Spleen (tissue), 11 donors: ENCODE measurements at regions not wholly inside any gene's neighbourhood (a gene's known extent, or its start where the extent isn't known, plus 50 kb on each side); places are given as distances from the start of the nearest gene placed in this dataset.

ENCODE experiments used
- DNase-seq: peaks from one replicate; pipeline ENCODE4 v3.0.0-alpha.2; 2020
- H3K27ac ChIP-seq, 8 donors: fragments of 200-600 bp; sonication (generic) in 7 of 8; 1 replicate in 4 of 8; 2 replicates in 4 of 8; pipeline versions ENCODE4 v1.5.0 to v1.8.0; 2016 to 2021; ENCODE audit warnings: inconsistent platforms in 4 of 8, mild to moderate bottlenecking in 4 of 8, moderate library complexity in 1 of 8
- H3K27me3 ChIP-seq, 7 donors: fragments of 200-600 bp; sonication (generic) in 6 of 7; replicated peaks in 1 of 7; 1 replicate in 4 of 7; 2 replicates in 3 of 7; pipeline versions ENCODE4 v1.5.0 to v1.8.0; 2016 to 2021; ENCODE audit warnings: inconsistent platforms in 3 of 7, mild to moderate bottlenecking in 1 of 7
- H3K36me3 ChIP-seq, 6 donors: fragments of 200-600 bp; sonication (generic) in 5 of 6; 1 replicate in 4 of 6; 2 replicates in 2 of 6; pipeline versions ENCODE4 v1.5.0 to v1.8.0; 2016 to 2021; ENCODE audit warnings: inconsistent platforms in 2 of 6
- H3K4me1 ChIP-seq, 6 donors: fragments of 200-600 bp; sonication (generic) in 5 of 6; 1 replicate in 3 of 6; 2 replicates in 3 of 6; pipeline versions ENCODE4 v1.5.0 to v1.8.0; 2016 to 2021; ENCODE audit warnings: inconsistent platforms in 3 of 6
- H3K4me3 ChIP-seq, 8 donors: fragments of 200-600 bp; sonication (generic) in 7 of 8; 1 replicate in 4 of 8; 2 replicates in 4 of 8; pipeline versions ENCODE4 v1.5.0 to v1.8.0; 2016 to 2021; ENCODE audit warnings: inconsistent platforms in 4 of 8, mild to moderate bottlenecking in 4 of 8, moderate library complexity in 2 of 8
- H3K9me3 ChIP-seq, 8 donors: fragments of 200-600 bp; sonication (generic) in 7 of 8; 1 replicate in 4 of 8; 2 replicates in 4 of 8; pipeline versions ENCODE4 v1.5.0 to v1.8.0; 2016 to 2021; ENCODE audit warnings: inconsistent platforms in 4 of 8
- CTCF ChIP-seq, 11 experiments: fragments of 200-600 bp in 7 of 11; fragments of 450-650 bp in 4 of 11; sonication (generic) in 4 of 11; IDR thresholded peaks in 8 of 11; conservative IDR thresholded peaks in 3 of 11; 1 replicate in 7 of 11; 2 replicates in 4 of 11; pipeline versions ENCODE4 v1.4.0 to v1.8.0; 2016 to 2021; ENCODE audit warnings: antibody characterized with exemption in 11 of 11, inconsistent platforms in 4 of 11, mild to moderate bottlenecking in 1 of 11
- POLR2A ChIP-seq, 3 donors: fragments of 450-650 bp; IDR thresholded peaks; one replicate each; pipeline ENCODE4 v1.5.1; 2017; ENCODE audit warnings: antibody characterized with exemption in 3 of 3, mild to moderate bottlenecking in 1 of 3
- POLR2AphosphoS5 ChIP-seq, 3 donors: sonication (generic); formaldehyde crosslinking; IDR thresholded peaks; one replicate each; pipeline ENCODE4 v1.5.1; 2017; ENCODE audit warnings: antibody characterized with exemption in 3 of 3
- WGBS, 5 donors: extraction: QIAGEN DNeasy Blood & Tissue Kit in 3 of 5; methylation state at CpG; one replicate each; pipeline versions ENCODE4 v1.1.5 to v1.1.7; 2013 to 2018; 5-methylcytosine and 5-hydroxymethylcytosine counted together
- intact Hi-C: fragments of 100-400 bp; cut with DNase I; formaldehyde crosslinking; loops from one replicate; pipeline ENCODE4 v1.15.0; 2023; ENCODE audit warnings: low total_unique reads
- donor health status: healthy with polysubstance abuse.
- donor health status: DM: no; HTN: no; CAD: no; lungs with moderate emphysema.
- donor health status: DM: no; HTN: no; CAD: no.
- donor health status: Bipolar disorder and iron deficiency.
- donor health status: healthy.
- donor health status: DM: no; HTN: no; CAD: no.
- donor health status: DM: yes; HTN: yes; CAD: no.

DNA sequence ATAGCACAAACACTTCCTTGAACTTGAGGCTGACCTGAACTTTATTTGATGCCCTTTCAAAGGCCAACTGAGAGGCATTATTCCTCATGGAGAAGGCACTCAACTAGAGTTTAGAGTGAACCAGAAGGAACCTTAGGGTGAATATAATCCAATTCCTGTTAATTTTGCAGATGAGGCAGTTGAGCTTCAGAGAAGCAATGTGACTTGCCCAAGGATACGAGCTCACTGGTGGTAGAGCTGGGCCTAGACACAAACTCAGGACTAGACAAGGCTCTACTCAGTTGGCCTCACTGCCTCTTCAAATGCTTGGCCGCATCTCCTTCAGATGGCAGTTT lies 172.7 kb upstream of the ADAMTS9 start:
- no peak for DNase-seq
- WGBS, 5 donors, result 83 to 100% (median 88%) methylated on average over 2 of the region's 2 CpGs
- no peak overlapping the region for H3K4me3 ChIP-seq

GRCh38 chr3:64859625-64860535 lies 172.1 kb upstream of the ADAMTS9 start:
- Histone ChIP-seq H3K27ac (no peak overlapping the region), H3K4me3 (no peak overlapping the region), H3K9me3 (no peaks in the 10 kb centered on the region), H3K36me3 (no peaks in the 10 kb centered on the region), H3K27me3 (no peaks in the 10 kb centered on the region), H3K4me1 (no peaks in the 10 kb centered on the region)
- DNase-seq, result no peak
- TF ChIP-seq POLR2AphosphoS5 (IDR thresholded peaks at IDR 0.05), result no peak
- TF ChIP-seq CTCF (IDR thresholded peaks at IDR 0.05 in 8 of 11, conservative IDR thresholded peaks at IDR 0.05 in 3 of 11), result no peak
- TF ChIP-seq POLR2A (IDR thresholded peaks at IDR 0.05), result no peak
- intact Hi-C loops, result no loop called here
- 57 to 70% (median 65%) methylated on average over 6 of the region's 6 CpGs for WGBS, 5 donors

More for the DNA sequence above, 172.7 kb upstream of the ADAMTS9 start:
- H3K27ac ChIP-seq, result no peak overlapping the region
- no peaks in the 10 kb centered on the region for H3K36me3 ChIP-seq
- no peaks in the 10 kb centered on the region for H3K27me3 ChIP-seq
- H3K4me1 ChIP-seq, result no peaks in the 10 kb centered on the region
- intact Hi-C loops, result no loop called here
- H3K9me3 ChIP-seq, result no peaks in the 10 kb centered on the region
- TF ChIP-seq POLR2AphosphoS5 (IDR thresholded peaks at IDR 0.05), result no peak
- no peak for TF ChIP-seq CTCF (IDR thresholded peaks at IDR 0.05 in 8 of 11, conservative IDR thresholded peaks at IDR 0.05 in 3 of 11)
- TF ChIP-seq POLR2A (IDR thresholded peaks at IDR 0.05), result no peak

GRCh38 chr3:64856977-64857516 lies 169.2 kb upstream of the ADAMTS9 start:
- Histone ChIP-seq H3K9me3 (no peaks in the 10 kb centered on the region), H3K36me3 (no peaks in the 10 kb centered on the region), H3K4me3 (no peak overlapping the region), H3K27me3 (no peaks in the 10 kb centered on the region), H3K4me1 (no peaks in the 10 kb centered on the region), H3K27ac (no peak overlapping the region)
- no peak for TF ChIP-seq POLR2A (IDR thresholded peaks at IDR 0.05)
- no peak for TF ChIP-seq CTCF (IDR thresholded peaks at IDR 0.05 in 8 of 11, conservative IDR thresholded peaks at IDR 0.05 in 3 of 11)
- no peak for TF ChIP-seq POLR2AphosphoS5 (IDR thresholded peaks at IDR 0.05)
- WGBS, 5 donors, result 66 to 83% (median 74%) methylated on average over 3 of the region's 3 CpGs
- no peak for DNase-seq
- intact Hi-C loops, result no loop called here

DNA sequence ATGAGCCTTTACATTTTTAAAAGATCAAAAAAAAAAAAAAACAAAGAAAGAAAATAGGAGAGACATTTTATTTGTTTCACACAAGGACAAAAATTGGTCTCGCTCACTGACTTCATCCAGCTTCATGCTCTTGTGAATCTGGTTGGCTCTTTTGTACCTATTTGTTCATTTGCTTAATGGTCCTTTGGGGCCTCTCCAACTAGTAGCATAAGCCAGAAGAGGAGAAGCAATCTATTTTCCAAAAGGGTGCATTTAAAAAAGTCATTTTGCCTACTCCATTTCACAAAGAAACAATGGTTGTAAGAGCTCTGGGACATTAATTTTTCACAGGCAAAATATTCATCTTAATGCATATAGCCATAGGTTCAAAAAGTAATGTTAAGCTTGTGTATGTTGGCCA lies 168.3 kb upstream of the ADAMTS9 start:
- Histone ChIP-seq H3K9me3 (no peaks in the 10 kb centered on the region), H3K4me3 (no peak overlapping the region), H3K27ac (no peak overlapping the region), H3K27me3 (no peaks in the 10 kb centered on the region), H3K4me1 (no peaks in the 10 kb centered on the region), H3K36me3 (no peaks in the 10 kb centered on the region)
- TF ChIP-seq POLR2A (IDR thresholded peaks at IDR 0.05), result no peak
- TF ChIP-seq POLR2AphosphoS5 (IDR thresholded peaks at IDR 0.05), result no peak
- no peak for TF ChIP-seq CTCF (IDR thresholded peaks at IDR 0.05 in 8 of 11, conservative IDR thresholded peaks at IDR 0.05 in 3 of 11)
- intact Hi-C loops, result no loop called here
- DNase-seq, result no peak
- 85 to 97% (median 93%) methylated on average over 1 of the region's 1 CpG for WGBS, 5 donors
